Muscle of leg (tissue), 3 donors: ENCODE measurements at regions not wholly inside any gene's neighbourhood (a gene's known extent, or its start where the extent isn't known, plus 50 kb on each side); places are given as distances from the start of the nearest gene placed in this dataset.
A peak's percentile ranks its signal among the peaks of the same experiment; 100 is the strongest.

Source experiments
- DNase-seq: peaks from one replicate; pipeline ENCODE4 v3.0.0; 2013
- H3K27ac ChIP-seq: one replicate; pipeline ENCODE4 v1.5.1; 2013; ENCODE audit warnings: mild to moderate bottlenecking, low read length, control low read depth
- H3K27me3 ChIP-seq: one replicate; pipeline ENCODE4 v1.6.1; 2013; ENCODE audit warnings: low read length; ENCODE audit not compliant: control insufficient read depth, insufficient read depth
- H3K36me3 ChIP-seq: one replicate; pipeline ENCODE4 v1.6.1; 2013; ENCODE audit warnings: low read length; ENCODE audit not compliant: control insufficient read depth, insufficient read depth
- H3K4me1 ChIP-seq: one replicate; pipeline ENCODE4 v1.6.1; 2013; ENCODE audit warnings: low read length; ENCODE audit not compliant: control insufficient read depth, insufficient read depth
- H3K4me3 ChIP-seq: one replicate; pipeline ENCODE4 v1.5.1; 2013; ENCODE audit warnings: low read length, control low read depth
- H3K9me3 ChIP-seq: replicated peaks from 2 replicates; pipeline ENCODE4 v1.6.1; 2013; ENCODE audit warnings: low read depth, low read length; ENCODE audit not compliant: control insufficient read depth
- WGBS: methylation state at CpG from one replicate; pipeline ENCODE4 v1.1.5; 2013; ENCODE audit warnings: missing lambda C conversion rate; ENCODE audit not compliant: insufficient coverage; 5-methylcytosine and 5-hydroxymethylcytosine counted together

GRCh38 chr1:115409094-115410015 is 71.3 kb upstream of the NGF start:
- no peaks in the 10 kb centered on the region for H3K27me3 ChIP-seq
- no peaks in the 10 kb centered on the region for H3K36me3 ChIP-seq
- peaks cover 3% of the 10 kb centered on the region for H3K9me3 ChIP-seq
- no peaks in the 10 kb centered on the region for H3K4me1 ChIP-seq
- H3K27ac ChIP-seq, result no peak overlapping the region
- peak; percentile 62 for DNase-seq
- WGBS, result 40% methylated on average over 1 of the region's 7 CpGs
- no peak overlapping the region for H3K4me3 ChIP-seq

- Histone ChIP-seq H3K9me3 (peaks cover 3% of the 10 kb centered on the region), H3K4me3 (no peak overlapping the region), H3K27me3 (no peaks in the 10 kb centered on the region), H3K36me3 (no peaks in the 10 kb centered on the region), H3K4me1 (no peaks in the 10 kb centered on the region), H3K27ac (no peak overlapping the region)
- no CpG with 5 or more reads among the region's 1 CpG for WGBS
- DNase-seq, result no peak
Measured at GRCh38 chr1:115408533-115408932, 70.5 kb upstream of the NGF start.

- no peak overlapping the region for H3K4me3 ChIP-seq
- H3K4me1 ChIP-seq, result no peaks in the 10 kb centered on the region
- no peaks in the 10 kb centered on the region for H3K27me3 ChIP-seq
- no peaks in the 10 kb centered on the region for H3K36me3 ChIP-seq
- DNase-seq, result no peak
- H3K9me3 ChIP-seq, result peaks cover 3% of the 10 kb centered on the region
- WGBS, result 88% methylated on average over 1 of the region's 2 CpGs
- no peak overlapping the region for H3K27ac ChIP-seq
Measured at GRCh38 chr1:115404911-115405310, 66.9 kb upstream of the NGF start.

GRCh38 chr1:115402753-115403184 is 64.7 kb upstream of the NGF start:
- Histone ChIP-seq H3K36me3 (no peaks in the 10 kb centered on the region), H3K27me3 (no peaks in the 10 kb centered on the region), H3K27ac (no peak overlapping the region), H3K4me1 (no peaks in the 10 kb centered on the region), H3K9me3 (peaks cover 3% of the 10 kb centered on the region), H3K4me3 (no peak overlapping the region)
- WGBS, result 63% methylated on average over 2 of the region's 2 CpGs
- peak; percentile 53 for DNase-seq

- H3K4me1 ChIP-seq, result no peaks in the 10 kb centered on the region
- no peak for DNase-seq
- no peak overlapping the region for H3K27ac ChIP-seq
- H3K36me3 ChIP-seq, result no peaks in the 10 kb centered on the region
- H3K9me3 ChIP-seq, result peaks cover 3% of the 10 kb centered on the region
- no peaks in the 10 kb centered on the region for H3K27me3 ChIP-seq
- no CpG with 5 or more reads among the region's 1 CpG for WGBS
- no peak overlapping the region for H3K4me3 ChIP-seq
Measured at GRCh38 chr1:115401676-115402075, 63.6 kb upstream of the NGF start.

GRCh38 chr1:115400891-115401290 is 62.8 kb upstream of the NGF start:
- H3K4me3 ChIP-seq, result no peak overlapping the region
- 100% methylated on average over 1 of the region's 1 CpG for WGBS
- H3K27ac ChIP-seq, result no peak overlapping the region
- no peak for DNase-seq
- no peaks in the 10 kb centered on the region for H3K9me3 ChIP-seq
- H3K27me3 ChIP-seq, result no peaks in the 10 kb centered on the region
- no peaks in the 10 kb centered on the region for H3K4me1 ChIP-seq
- no peaks in the 10 kb centered on the region for H3K36me3 ChIP-seq

- WGBS, result 83% methylated on average over 1 of the region's 5 CpGs
- Histone ChIP-seq H3K4me1 (no peaks in the 10 kb centered on the region), H3K9me3 (no peaks in the 10 kb centered on the region), H3K27me3 (no peaks in the 10 kb centered on the region), H3K36me3 (no peaks in the 10 kb centered on the region), H3K4me3 (no peak overlapping the region), H3K27ac (no peak overlapping the region)
- DNase-seq, result no peak
Measured at GRCh38 chr1:115400426-115400825, 62.4 kb upstream of the NGF start.

- no peak overlapping the region for H3K4me3 ChIP-seq
- no peaks in the 10 kb centered on the region for H3K4me1 ChIP-seq
- 89% methylated on average over 4 of the region's 4 CpGs for WGBS
- H3K27me3 ChIP-seq, result no peaks in the 10 kb centered on the region
- DNase-seq, result no peak
- no peaks in the 10 kb centered on the region for H3K36me3 ChIP-seq
- no peak overlapping the region for H3K27ac ChIP-seq
- H3K9me3 ChIP-seq, result no peaks in the 10 kb centered on the region
Measured at GRCh38 chr1:115398745-115399144, 60.7 kb upstream of the NGF start.
